GM12872 (cell line): ENCODE measurements at regions not wholly inside any gene's neighbourhood (a gene's known extent, or its start where the extent isn't known, plus 50 kb on each side); places are given as distances from the start of the nearest gene placed in this dataset.

Experiments
- TF ChIP-seq, protein P1 (sequence below): IDR thresholded peaks from 3 replicates; pipeline ENCODE4 v1.5.1; 2011; ENCODE audit warnings: low read depth, mild to moderate bottlenecking, low read length, moderate library complexity; ENCODE audit not compliant: insufficient read depth

DNA sequence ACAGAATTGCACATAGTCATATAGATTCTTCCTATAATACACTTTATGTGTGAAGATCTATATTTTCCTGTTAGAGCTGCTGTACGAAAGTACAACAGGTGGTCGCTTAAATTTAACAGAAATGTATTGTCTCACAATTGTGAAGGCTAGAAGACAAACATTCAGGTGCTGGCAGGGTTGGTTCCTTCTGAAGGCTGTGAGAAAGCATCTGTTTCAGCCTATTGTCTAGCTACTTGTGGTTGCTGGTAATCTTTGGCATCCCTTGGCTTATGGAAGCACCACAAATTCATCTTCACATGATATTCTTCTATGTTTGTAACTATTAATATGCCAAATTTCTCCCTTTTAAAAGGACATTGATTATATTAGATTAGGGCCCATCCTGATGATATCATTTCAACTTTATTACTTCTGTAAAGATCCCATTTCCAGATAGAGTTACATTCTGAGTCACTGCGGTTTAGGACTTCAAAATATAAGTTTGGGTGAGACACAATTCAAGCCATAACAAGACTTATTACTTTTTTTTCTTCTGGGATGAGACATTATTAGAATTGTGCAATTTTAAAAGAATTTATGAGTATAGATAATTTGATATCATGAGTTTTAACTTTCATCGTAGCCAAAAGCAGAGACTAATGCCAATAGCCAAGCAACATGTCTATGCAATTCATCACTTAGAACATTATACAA, 248.1 kb upstream of the BCHE start:
- TF ChIP-seq, protein P1, sequence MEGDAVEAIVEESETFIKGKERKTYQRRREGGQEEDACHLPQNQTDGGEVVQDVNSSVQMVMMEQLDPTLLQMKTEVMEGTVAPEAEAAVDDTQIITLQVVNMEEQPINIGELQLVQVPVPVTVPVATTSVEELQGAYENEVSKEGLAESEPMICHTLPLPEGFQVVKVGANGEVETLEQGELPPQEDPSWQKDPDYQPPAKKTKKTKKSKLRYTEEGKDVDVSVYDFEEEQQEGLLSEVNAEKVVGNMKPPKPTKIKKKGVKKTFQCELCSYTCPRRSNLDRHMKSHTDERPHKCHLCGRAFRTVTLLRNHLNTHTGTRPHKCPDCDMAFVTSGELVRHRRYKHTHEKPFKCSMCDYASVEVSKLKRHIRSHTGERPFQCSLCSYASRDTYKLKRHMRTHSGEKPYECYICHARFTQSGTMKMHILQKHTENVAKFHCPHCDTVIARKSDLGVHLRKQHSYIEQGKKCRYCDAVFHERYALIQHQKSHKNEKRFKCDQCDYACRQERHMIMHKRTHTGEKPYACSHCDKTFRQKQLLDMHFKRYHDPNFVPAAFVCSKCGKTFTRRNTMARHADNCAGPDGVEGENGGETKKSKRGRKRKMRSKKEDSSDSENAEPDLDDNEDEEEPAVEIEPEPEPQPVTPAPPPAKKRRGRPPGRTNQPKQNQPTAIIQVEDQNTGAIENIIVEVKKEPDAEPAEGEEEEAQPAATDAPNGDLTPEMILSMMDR, result no peak

DNA sequence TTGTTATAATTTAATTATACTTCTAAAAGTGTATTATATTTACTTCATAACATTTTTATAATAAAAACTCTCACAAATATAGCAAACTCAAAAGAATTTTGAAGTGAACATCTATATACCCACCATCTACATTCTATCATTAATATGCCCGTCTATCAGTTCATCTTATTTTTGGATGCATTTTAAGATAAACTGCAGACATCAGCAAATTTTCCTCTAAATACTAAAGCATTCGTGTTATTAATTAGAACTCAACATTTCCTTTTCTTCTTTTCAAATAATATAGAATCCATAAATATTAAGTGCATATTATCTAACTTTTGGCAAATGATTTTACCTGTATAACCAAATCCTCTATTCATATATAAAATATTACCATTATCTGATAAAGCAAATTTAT, 242.9 kb upstream of the BCHE start:
- TF ChIP-seq, protein P1, result no peak

DNA sequence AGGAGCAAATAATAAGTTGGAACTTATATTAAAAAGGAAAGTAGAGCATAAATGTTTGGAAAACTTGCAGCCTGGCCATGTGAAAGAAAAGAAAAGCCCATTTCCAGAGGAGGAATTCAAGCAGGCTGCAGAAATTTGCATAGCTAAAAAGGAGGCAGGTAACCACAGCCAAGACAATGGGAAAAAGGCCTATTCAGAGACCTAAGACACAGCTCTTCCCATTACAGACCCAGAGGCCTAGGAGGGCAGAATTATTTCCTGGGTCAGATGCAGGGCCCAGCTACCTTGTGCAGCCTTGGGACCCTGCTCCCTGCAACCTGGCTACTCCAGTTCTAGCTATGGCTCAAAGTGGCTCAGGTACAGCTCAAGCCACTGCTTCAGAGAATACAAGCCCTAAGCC, 234.6 kb upstream of the BCHE start:
- TF ChIP-seq, protein P1, result no peak

DNA sequence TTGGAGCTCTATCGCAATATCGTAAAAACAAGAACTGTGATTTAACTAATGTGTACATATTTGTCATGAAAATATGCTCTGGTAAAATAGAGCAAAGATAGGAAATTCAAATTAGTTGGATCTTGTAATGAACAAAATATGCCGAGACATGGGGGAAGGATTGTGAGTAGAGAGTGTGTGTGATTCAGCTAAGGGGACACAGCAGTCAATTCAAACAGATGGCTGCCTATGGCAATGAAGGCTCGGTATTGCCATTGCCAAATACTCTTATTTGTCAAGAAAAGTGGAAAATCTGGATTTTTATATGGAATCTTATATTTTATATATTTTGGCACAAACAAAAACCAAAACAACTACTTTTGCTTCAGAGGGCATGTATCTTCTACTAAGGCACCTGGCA, 227.3 kb upstream of the BCHE start:
- TF ChIP-seq, protein P1, result no peak

DNA sequence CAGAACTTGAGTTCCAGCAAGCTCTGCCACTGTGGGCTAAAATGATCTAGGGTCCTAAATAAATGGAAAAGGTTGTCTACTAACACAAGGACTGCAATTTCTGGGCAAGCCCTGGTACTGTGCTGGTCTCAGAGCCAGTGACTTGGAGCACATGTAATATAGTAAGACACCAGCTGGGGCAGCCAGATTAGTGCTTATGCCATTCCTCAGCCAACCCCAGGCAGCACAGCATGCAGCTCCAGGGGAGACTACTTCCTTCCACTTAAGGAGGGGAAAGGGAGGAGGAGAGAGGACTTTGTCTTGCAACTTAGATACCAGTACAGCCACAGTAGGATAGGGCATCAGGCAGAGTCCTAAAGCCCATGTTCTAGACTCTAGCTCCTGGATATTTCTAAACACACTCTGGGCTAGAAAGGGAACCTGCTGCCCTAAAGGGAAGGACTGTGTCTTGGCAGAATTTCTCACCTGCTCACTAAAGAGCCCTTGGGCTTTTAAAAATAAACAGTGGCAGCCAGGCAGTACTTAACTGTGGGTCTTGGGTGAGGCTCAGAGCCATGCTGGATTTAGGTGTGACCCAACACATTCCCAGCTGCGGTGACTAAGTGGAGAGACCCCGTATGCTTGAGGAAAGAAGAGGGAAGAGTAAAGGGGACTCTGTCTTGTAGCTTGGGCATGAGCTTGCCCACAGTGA, 223.7 kb upstream of the BCHE start:
- TF ChIP-seq, protein P1, result no peak

DNA sequence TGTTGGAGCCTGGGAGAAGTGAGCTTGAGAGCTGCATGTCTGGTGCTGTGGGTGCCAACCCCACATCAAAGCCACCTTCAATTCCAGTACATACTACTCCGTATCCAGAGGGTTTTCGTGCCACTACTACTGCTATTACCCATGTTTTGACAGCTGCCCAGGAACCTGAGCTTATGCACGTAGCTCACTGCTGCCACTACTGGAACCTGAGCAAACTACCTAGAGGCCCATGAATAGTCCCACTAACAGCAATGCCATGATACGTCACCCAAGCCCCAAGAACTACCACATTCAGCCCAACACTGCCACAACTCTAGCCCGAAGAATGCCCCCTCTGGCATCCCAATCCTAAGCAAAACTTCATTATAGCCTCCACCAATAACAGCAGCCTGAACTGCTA, 215.2 kb upstream of the BCHE start:
- TF ChIP-seq, protein P1, result 0 out of 3 replicates have a peak, but pooled peaks have one; percentile 20

DNA sequence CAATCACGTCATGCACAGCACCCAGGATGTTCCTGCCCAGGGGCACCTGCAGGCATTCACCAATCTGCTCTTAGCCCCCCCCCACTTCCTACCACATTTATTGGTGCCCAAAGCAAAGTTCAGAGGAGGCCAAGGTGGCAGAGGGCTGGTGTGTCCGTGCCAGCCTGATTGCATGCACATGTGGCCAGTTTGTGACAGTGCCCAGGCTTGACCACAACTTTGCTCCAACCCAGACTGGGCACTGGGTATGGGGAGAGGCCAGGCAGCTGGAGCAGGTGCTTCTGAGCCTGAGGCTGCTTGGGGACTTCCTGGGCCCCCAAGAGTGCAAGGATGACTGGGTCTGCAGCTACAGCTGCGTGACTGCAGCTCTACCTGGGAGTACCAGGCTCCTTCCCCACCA, 192.3 kb upstream of the BCHE start:
- TF ChIP-seq, protein P1, result no peak
